ENCODE measurements at regions not wholly inside any gene's neighbourhood (a gene's known extent, or its start where the extent isn't known, plus 50 kb on each side); places are given as distances from the start of the nearest gene placed in this dataset.

- intact Hi-C loops (cut with DNase I, micrococcal nuclease) = no loop called here
- no peak for ATAC-seq
- TF ChIP-seq CTCF (IDR thresholded peaks at IDR 0.05) = no peak
- DNase-seq = no peak
- Histone ChIP-seq H3K36me3 (ENCODE audit: low read depth) (no peaks in the 10 kb centered on the region), H3K4me3 (no peak overlapping the region), H3K4me1 (ENCODE audit: low read depth) (no peaks in the 10 kb centered on the region), H3K9me3 (no peaks in the 10 kb centered on the region)
Observed at GRCh38 chr1:73953586-73953985, 244.4 kb downstream of the LRRIQ3 start.

GRCh38 chr1:73953186-73953585 is 244.8 kb downstream of the LRRIQ3 start:
- no peak for ATAC-seq
- TF ChIP-seq CTCF (IDR thresholded peaks at IDR 0.05) = no peak
- no peak overlapping the region for H3K4me3 ChIP-seq
- no peaks in the 10 kb centered on the region for H3K36me3 ChIP-seq (ENCODE audit: low read depth)
- H3K4me1 ChIP-seq (ENCODE audit: low read depth) = no peaks in the 10 kb centered on the region
- no peak for DNase-seq
- intact Hi-C loops (cut with DNase I, micrococcal nuclease) = no loop called here
- no peaks in the 10 kb centered on the region for H3K9me3 ChIP-seq

GRCh38 chr1:73948055-73948454 is 249.9 kb downstream of the LRRIQ3 start:
- intact Hi-C loops (cut with DNase I, micrococcal nuclease) = no loop called here

GRCh38 chr1:73947009-73947408 is 251.0 kb downstream of the LRRIQ3 start:
- ATAC-seq (no peak), DNase-seq (no peak)
- H3K9me3 ChIP-seq = no peaks in the 10 kb centered on the region
- no peak overlapping the region for H3K4me3 ChIP-seq
- intact Hi-C loops (cut with DNase I, micrococcal nuclease) = no loop called here
- H3K4me1 ChIP-seq (ENCODE audit: low read depth) = no peaks in the 10 kb centered on the region
- no peaks in the 10 kb centered on the region for H3K36me3 ChIP-seq (ENCODE audit: low read depth)
- TF ChIP-seq CTCF (IDR thresholded peaks at IDR 0.05) = no peak

More at GRCh38 chr1:73948055-73948454, 249.9 kb downstream of the LRRIQ3 start:
- Histone ChIP-seq H3K36me3 (ENCODE audit: low read depth) (no peaks in the 10 kb centered on the region), H3K9me3 (no peaks in the 10 kb centered on the region), H3K4me3 (no peak overlapping the region), H3K4me1 (ENCODE audit: low read depth) (no peaks in the 10 kb centered on the region)
- no peak for TF ChIP-seq CTCF (IDR thresholded peaks at IDR 0.05)
- DNase-seq (no peak), ATAC-seq (no peak)

GRCh38 chr1:73943270-73943669 is 254.7 kb downstream of the LRRIQ3 start:
- H3K4me3 ChIP-seq = no peak overlapping the region
- intact Hi-C loops (cut with DNase I, micrococcal nuclease) = no loop called here
- H3K9me3 ChIP-seq = no peaks in the 10 kb centered on the region
- ATAC-seq (no peak), DNase-seq (no peak)
- no peak for TF ChIP-seq CTCF (IDR thresholded peaks at IDR 0.05)
- no peaks in the 10 kb centered on the region for H3K4me1 ChIP-seq (ENCODE audit: low read depth)
- H3K36me3 ChIP-seq (ENCODE audit: low read depth) = no peaks in the 10 kb centered on the region

GRCh38 chr1:73930293-73930692 is 267.7 kb downstream of the LRRIQ3 start:
- H3K4me3 ChIP-seq = no peak overlapping the region
- intact Hi-C loops (cut with DNase I, micrococcal nuclease) = no loop called here
- H3K36me3 ChIP-seq (ENCODE audit: low read depth) = no peaks in the 10 kb centered on the region
- ATAC-seq (no peak), DNase-seq (no peak)
- TF ChIP-seq CTCF (IDR thresholded peaks at IDR 0.05) = no peak
- H3K9me3 ChIP-seq = no peaks in the 10 kb centered on the region
- no peaks in the 10 kb centered on the region for H3K4me1 ChIP-seq (ENCODE audit: low read depth)
